Inflammatory macrophage treated with lipopolysaccharide for 4 hours (primary cell): ENCODE measurements at regions not wholly inside any gene's neighbourhood (a gene's known extent, or its start where the extent isn't known, plus 50 kb on each side); places are given as distances from the start of the nearest gene placed in this dataset.
A peak's percentile ranks its signal among the peaks of the same experiment; 100 is the strongest.
"Not testable (repeated sequence)": the region's sequence is repeated elsewhere in the genome, so short reads cannot be mapped to it uniquely, and the experiment has no call there.

Source experiments
- DNase-seq: peaks from one replicate; pipeline ENCODE4 v3.0.0-alpha.2; 2020

- no peak for DNase-seq
Observed at GRCh38 chr3:30305021-30305420, 301.4 kb upstream of the TGFBR2 start.

- no peak for DNase-seq
Observed at GRCh38 chr3:30306896-30307295, 299.5 kb upstream of the TGFBR2 start.

GRCh38 chr3:30307372-30307950 lies 298.9 kb upstream of the TGFBR2 start:
- peak; percentile 21 for DNase-seq

- peak; percentile 46 for DNase-seq
Observed at GRCh38 chr3:30308131-30308530, 298.3 kb upstream of the TGFBR2 start.

GRCh38 chr3:30309961-30310954 lies 296.1 kb upstream of the TGFBR2 start:
- no peak for DNase-seq

GRCh38 chr3:30311781-30312180 lies 294.6 kb upstream of the TGFBR2 start:
- no peak for DNase-seq

GRCh38 chr3:30313840-30314239 lies 292.6 kb upstream of the TGFBR2 start:
- no peak for DNase-seq

GRCh38 chr3:30314757-30315325 lies 291.6 kb upstream of the TGFBR2 start:
- no peak for DNase-seq

GRCh38 chr3:30315447-30315846 lies 291.0 kb upstream of the TGFBR2 start:
- no peak for DNase-seq

- DNase-seq: no peak
Observed at GRCh38 chr3:30317561-30317960, 288.8 kb upstream of the TGFBR2 start.

- no peak for DNase-seq
Observed at GRCh38 chr3:30318110-30318509, 288.3 kb upstream of the TGFBR2 start.

GRCh38 chr3:30319713-30320112 lies 286.7 kb upstream of the TGFBR2 start:
- DNase-seq: peak; percentile 39

- DNase-seq: no peak
Observed at GRCh38 chr3:30320392-30320791, 286.0 kb upstream of the TGFBR2 start.

- no peak for DNase-seq
Observed at GRCh38 chr3:30321065-30321464, 285.3 kb upstream of the TGFBR2 start.

GRCh38 chr3:30323649-30324048 lies 282.8 kb upstream of the TGFBR2 start:
- not testable (repeated sequence) for DNase-seq

GRCh38 chr3:30324587-30324986 lies 281.8 kb upstream of the TGFBR2 start:
- DNase-seq: no peak

- DNase-seq: not testable (repeated sequence)
Observed at GRCh38 chr3:30327976-30328375, 278.4 kb upstream of the TGFBR2 start.

- not testable (repeated sequence) for DNase-seq
Observed at GRCh38 chr3:30328935-30329334, 277.5 kb upstream of the TGFBR2 start.

- DNase-seq: no peak
Observed at GRCh38 chr3:30331519-30331918, 274.9 kb upstream of the TGFBR2 start.

- DNase-seq: no peak
Observed at GRCh38 chr3:30332196-30333021, 274.0 kb upstream of the TGFBR2 start.

- no peak for DNase-seq
Observed at GRCh38 chr3:30333143-30333542, 273.3 kb upstream of the TGFBR2 start.

GRCh38 chr3:30333903-30334302 lies 272.5 kb upstream of the TGFBR2 start:
- DNase-seq: no peak

- no peak for DNase-seq
Observed at GRCh38 chr3:30340500-30340899, 265.9 kb upstream of the TGFBR2 start.
